Fibroblast of villous mesenchyme (primary cell): ENCODE measurements at regions not wholly inside any gene's neighbourhood (a gene's known extent, or its start where the extent isn't known, plus 50 kb on each side); places are given as distances from the start of the nearest gene placed in this dataset.

ENCODE experiments used
- DNase-seq: peaks from one replicate; pipeline ENCODE4 v3.0.0-alpha.2; 2010; ENCODE audit warnings: low read depth
- H3K4me3 ChIP-seq: 2 replicates; pipeline ENCODE4 v1.5.1; 2011; ENCODE audit warnings: low read depth, mild to moderate bottlenecking, low read length
- TF ChIP-seq, protein P1 (sequence below): IDR thresholded peaks from 2 replicates; pipeline ENCODE4 v1.5.1; 2012; ENCODE audit warnings: low read depth, mild to moderate bottlenecking, low read length; ENCODE audit not compliant: insufficient read depth

DNA sequence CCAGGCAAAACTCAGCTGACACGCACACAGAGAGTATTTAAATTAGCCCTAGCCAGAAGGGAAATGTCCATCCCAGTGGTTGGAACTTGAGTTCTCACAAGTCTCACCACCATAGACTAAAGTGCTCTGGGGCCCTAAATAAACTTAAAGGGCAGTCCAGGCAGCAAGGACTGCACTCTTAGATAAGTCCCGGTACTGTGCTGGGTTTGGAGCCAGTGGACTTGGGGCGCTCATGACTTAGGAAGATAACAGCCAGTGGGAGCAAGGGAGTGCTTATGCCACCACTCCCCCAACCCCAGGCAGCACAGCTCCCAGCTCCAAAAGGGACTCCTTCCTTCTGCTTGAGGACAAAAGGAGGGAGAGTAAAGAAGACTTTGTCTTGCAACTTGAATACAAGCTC lies 319.5 kb upstream of the GPR149 start:
- H3K4me3 ChIP-seq = no peak overlapping the region
- no peak for DNase-seq
- TF ChIP-seq, protein P1, sequence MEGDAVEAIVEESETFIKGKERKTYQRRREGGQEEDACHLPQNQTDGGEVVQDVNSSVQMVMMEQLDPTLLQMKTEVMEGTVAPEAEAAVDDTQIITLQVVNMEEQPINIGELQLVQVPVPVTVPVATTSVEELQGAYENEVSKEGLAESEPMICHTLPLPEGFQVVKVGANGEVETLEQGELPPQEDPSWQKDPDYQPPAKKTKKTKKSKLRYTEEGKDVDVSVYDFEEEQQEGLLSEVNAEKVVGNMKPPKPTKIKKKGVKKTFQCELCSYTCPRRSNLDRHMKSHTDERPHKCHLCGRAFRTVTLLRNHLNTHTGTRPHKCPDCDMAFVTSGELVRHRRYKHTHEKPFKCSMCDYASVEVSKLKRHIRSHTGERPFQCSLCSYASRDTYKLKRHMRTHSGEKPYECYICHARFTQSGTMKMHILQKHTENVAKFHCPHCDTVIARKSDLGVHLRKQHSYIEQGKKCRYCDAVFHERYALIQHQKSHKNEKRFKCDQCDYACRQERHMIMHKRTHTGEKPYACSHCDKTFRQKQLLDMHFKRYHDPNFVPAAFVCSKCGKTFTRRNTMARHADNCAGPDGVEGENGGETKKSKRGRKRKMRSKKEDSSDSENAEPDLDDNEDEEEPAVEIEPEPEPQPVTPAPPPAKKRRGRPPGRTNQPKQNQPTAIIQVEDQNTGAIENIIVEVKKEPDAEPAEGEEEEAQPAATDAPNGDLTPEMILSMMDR = no peak

DNA sequence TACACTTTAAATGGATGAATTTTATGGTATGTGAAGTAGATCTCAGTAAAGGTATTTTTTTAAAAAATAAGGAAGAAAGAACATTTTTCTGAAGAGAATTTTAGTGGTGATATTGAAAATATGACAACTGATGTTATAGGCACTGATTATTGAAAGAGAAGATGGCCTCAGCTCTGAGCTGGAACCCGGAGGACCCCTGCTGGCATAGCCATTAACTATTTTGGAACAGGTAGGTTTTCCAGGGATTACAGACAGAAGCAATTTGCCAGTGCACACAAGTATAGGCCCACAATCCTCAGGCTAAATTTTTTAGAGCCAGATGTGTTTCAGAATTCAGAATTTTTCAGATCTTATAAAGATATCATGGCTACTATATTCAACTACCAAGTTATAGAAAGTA lies 315.9 kb upstream of the GPR149 start:
- no peak overlapping the region for H3K4me3 ChIP-seq
- no peak for DNase-seq
- TF ChIP-seq, protein P1 = no peak

DNA sequence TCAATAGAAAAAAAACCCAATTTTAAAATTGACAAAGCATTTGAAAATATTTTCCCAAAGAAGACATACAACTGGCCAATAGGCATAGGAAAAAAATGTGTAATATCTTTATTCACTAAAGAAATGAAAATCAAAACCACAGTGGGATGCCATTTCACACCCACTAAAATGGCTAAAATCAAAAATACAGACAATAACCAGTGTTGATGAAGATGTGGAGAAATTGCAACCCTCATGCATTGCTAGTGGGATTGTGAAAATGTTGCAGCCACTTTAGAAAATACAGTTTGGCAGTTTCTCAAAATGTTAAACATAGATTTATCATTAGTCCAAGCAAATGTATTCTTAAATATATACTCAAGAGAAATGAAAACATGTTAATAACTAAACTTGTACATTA lies 315.1 kb upstream of the GPR149 start:
- TF ChIP-seq, protein P1 = no peak
- DNase-seq = no peak
- no peak overlapping the region for H3K4me3 ChIP-seq

DNA sequence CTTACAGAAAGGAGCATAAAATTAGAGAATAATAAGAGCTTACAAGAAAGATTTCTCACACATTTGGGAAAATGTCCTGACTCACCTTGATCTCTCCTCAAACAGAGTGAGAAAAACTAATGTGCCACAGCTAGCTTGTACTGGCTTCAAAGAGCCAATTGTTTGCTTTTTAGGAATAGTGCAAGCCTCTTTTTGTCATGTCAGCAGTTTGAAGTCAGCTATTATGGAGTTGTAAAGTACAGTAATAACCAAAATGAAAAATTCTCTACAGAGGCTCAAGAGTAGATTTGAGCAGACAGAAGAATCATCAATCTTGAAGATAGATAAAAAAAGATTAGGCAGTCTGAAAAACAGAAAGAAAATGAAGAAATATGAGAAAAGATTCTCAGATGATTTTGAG lies 313.4 kb upstream of the GPR149 start:
- no peak overlapping the region for H3K4me3 ChIP-seq
- TF ChIP-seq, protein P1 = no peak
- DNase-seq = no peak

DNA sequence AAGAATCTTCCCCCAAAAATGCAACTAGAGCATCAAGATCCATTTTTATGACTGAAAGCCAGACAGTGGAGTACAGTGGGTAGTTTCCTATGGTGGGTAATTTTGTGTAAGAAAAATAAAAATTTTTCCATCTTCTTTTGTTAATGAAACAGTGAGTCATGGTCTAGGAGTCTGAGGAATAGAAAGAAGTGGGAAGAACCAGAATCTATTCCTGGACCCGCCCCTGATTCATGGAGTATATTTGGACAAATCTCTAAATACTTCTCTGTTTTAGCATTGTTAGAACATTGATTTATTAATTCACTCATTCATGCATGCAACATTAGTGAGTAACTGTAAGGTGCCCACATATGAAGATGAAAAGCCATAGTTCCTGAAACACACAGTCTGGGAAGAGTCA lies 304.5 kb upstream of the GPR149 start:
- H3K4me3 ChIP-seq = no peak overlapping the region
- DNase-seq = no peak
- TF ChIP-seq, protein P1 = no peak

DNA sequence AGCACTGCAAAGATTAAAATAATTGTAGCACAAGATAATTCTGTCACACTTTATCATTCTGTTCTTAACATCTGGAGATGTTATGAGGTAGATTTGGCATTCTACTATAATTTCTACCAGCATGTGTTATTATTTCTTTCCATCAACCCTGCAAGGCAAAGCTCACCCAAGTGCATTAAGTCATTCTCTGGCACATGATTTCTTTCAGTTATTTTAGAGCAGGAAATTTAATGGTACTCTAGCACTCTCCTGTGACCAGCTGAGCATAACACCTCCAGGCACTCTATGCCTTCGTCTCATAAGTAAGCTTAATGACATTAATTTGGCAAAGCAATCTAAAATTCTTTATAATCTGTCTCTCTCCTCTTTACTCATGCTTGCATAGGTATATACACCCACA lies 300.2 kb upstream of the GPR149 start:
- no peak overlapping the region for H3K4me3 ChIP-seq
- DNase-seq = peak; percentile 16
- TF ChIP-seq, protein P1 = no peak

DNA sequence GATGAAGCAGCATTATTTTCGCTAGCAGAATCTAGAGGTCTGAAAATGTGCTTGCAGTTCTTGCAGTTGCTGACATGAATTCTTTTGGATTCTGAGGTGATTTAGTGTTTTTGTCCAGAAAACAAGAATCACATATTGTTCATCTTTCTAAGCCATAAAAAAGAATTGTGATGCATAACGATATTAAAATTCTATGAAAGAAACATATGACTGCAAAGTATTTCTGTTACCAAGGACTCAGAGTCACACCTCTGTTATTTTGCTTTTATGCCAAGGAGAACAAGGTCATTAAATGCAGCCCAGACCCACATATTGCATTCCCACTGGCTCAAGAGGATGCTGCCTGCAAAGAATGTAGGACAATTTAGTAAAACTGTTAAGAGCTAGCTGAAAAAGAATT lies 299.8 kb upstream of the GPR149 start:
- no peak overlapping the region for H3K4me3 ChIP-seq
- TF ChIP-seq, protein P1 = no peak
- DNase-seq = no peak
